ENCODE measurements at regions not wholly inside any gene's neighbourhood (a gene's known extent, or its start where the extent isn't known, plus 50 kb on each side); places are given as distances from the start of the nearest gene placed in this dataset.

- ATAC-seq = no peak
- H3K36me3 ChIP-seq = no peaks in the 10 kb centered on the region
- no peaks in the 10 kb centered on the region for H3K27me3 ChIP-seq
- no peaks in the 10 kb centered on the region for H3K4me1 ChIP-seq
- no peak overlapping the region for H3K4me3 ChIP-seq
- no peak for TF ChIP-seq CTCF (IDR thresholded peaks at IDR 0.05)
- no peak for TF ChIP-seq POLR2A (IDR thresholded peaks at IDR 0.05)
- WGBS, 2 donors (ENCODE audit: low coverage in 1 of 2) = 78 to 100% methylated on average over 1 of the region's 1 CpG
- no peak overlapping the region for H3K27ac ChIP-seq
- no peaks in the 10 kb centered on the region for H3K9me3 ChIP-seq
Observed at GRCh38 chr9:116060631-116061030, 93.0 kb upstream of the PAPPA start.

GRCh38 chr9:116061546-116062205 lies 91.9 kb upstream of the PAPPA start:
- no peaks in the 10 kb centered on the region for H3K4me1 ChIP-seq
- no peak for TF ChIP-seq POLR2AphosphoS5 (IDR thresholded peaks at IDR 0.05)
- TF ChIP-seq POLR2A (IDR thresholded peaks at IDR 0.05) = no peak
- no peak for TF ChIP-seq EP300 (IDR thresholded peaks at IDR 0.05)
- TF ChIP-seq CTCF (IDR thresholded peaks at IDR 0.05) = no peak
- H3K9me3 ChIP-seq = no peaks in the 10 kb centered on the region
- WGBS, 2 donors (ENCODE audit: low coverage in 1 of 2) = 44 to 46% methylated on average over 1 to 2 of the region's 2 CpGs
- no peak overlapping the region for H3K4me3 ChIP-seq
- no peaks in the 10 kb centered on the region for H3K27me3 ChIP-seq
- H3K36me3 ChIP-seq = no peaks in the 10 kb centered on the region
- H3K27ac ChIP-seq = no peak overlapping the region
- no peak for ATAC-seq

GRCh38 chr9:116062206-116062550 lies 91.4 kb upstream of the PAPPA start:
- Histone ChIP-seq H3K4me3 (no peak overlapping the region), H3K4me1 (no peaks in the 10 kb centered on the region), H3K9me3 (no peaks in the 10 kb centered on the region), H3K27ac (no peak overlapping the region), H3K36me3 (no peaks in the 10 kb centered on the region), H3K27me3 (no peaks in the 10 kb centered on the region)
- ATAC-seq = no peak
- WGBS, 2 donors (ENCODE audit: low coverage in 1 of 2) = 75% methylated on average over 2 of the region's 2 CpGs; no CpG with 5 or more reads in 1 of the 2 donors
- TF ChIP-seq EP300 (IDR thresholded peaks at IDR 0.05) (no peak), CTCF (IDR thresholded peaks at IDR 0.05) (no peak), POLR2AphosphoS5 (IDR thresholded peaks at IDR 0.05) (no peak), POLR2A (IDR thresholded peaks at IDR 0.05) (no peak)

GRCh38 chr9:116064970-116065369 lies 88.6 kb upstream of the PAPPA start:
- no peak overlapping the region for H3K27ac ChIP-seq
- 71 to 79% methylated on average over 3 of the region's 3 CpGs for WGBS, 2 donors (ENCODE audit: low coverage in 1 of 2)
- no peak overlapping the region for H3K4me3 ChIP-seq
- no peaks in the 10 kb centered on the region for H3K4me1 ChIP-seq
- ATAC-seq = no peak
- H3K9me3 ChIP-seq = no peaks in the 10 kb centered on the region
- TF ChIP-seq CTCF (IDR thresholded peaks at IDR 0.05) (no peak), POLR2AphosphoS5 (IDR thresholded peaks at IDR 0.05) (no peak)
- H3K27me3 ChIP-seq = no peaks in the 10 kb centered on the region
- no peaks in the 10 kb centered on the region for H3K36me3 ChIP-seq

- H3K27me3 ChIP-seq = no peaks in the 10 kb centered on the region
- no peaks in the 10 kb centered on the region for H3K4me1 ChIP-seq
- H3K4me3 ChIP-seq = no peak overlapping the region
- H3K36me3 ChIP-seq = no peaks in the 10 kb centered on the region
- no peak overlapping the region for H3K27ac ChIP-seq
- no peak for ATAC-seq
- 90 to 97% methylated on average over 3 of the region's 3 CpGs for WGBS, 2 donors (ENCODE audit: low coverage in 1 of 2)
- no peak for TF ChIP-seq POLR2A (IDR thresholded peaks at IDR 0.05)
- TF ChIP-seq CTCF (IDR thresholded peaks at IDR 0.05) = no peak
- no peaks in the 10 kb centered on the region for H3K9me3 ChIP-seq
Observed at GRCh38 chr9:116066221-116066620, 87.4 kb upstream of the PAPPA start.
